ENCODE measurements at regions not wholly inside any gene's neighbourhood (a gene's known extent, or its start where the extent isn't known, plus 50 kb on each side); places are given as distances from the start of the nearest gene placed in this dataset.

GRCh38 chr2:128550389-128550788 is 231.7 kb upstream of the HS6ST1 start:
- TF ChIP-seq ZNF644 (CRISPR knock-in tag; IDR thresholded peaks at IDR 0.05; ENCODE audit: low read depth) (no peak), MAFF (IDR thresholded peaks at IDR 0.05; ENCODE audit: low read depth, low read length) (no peak), POLR2AphosphoS5 (IDR thresholded peaks at IDR 0.05; ENCODE audit: low read depth, low read length) (no peak)
